GM18868 (cell line): ENCODE measurements at regions not wholly inside any gene's neighbourhood (a gene's known extent, or its start where the extent isn't known, plus 50 kb on each side); places are given as distances from the start of the nearest gene placed in this dataset.
"Not testable (repeated sequence)": the region's sequence is repeated elsewhere in the genome, so short reads cannot be mapped to it uniquely, and the experiment has no call there.

ENCODE experiments used
- ATAC-seq: cut with Tn5 transposase; IDR thresholded peaks from one replicate; pipeline ENCODE4 v1.9.1; 2021; ENCODE audit warnings: mild to moderate bottlenecking, moderate library complexity; ENCODE audit not compliant: unreplicated experiment

DNA sequence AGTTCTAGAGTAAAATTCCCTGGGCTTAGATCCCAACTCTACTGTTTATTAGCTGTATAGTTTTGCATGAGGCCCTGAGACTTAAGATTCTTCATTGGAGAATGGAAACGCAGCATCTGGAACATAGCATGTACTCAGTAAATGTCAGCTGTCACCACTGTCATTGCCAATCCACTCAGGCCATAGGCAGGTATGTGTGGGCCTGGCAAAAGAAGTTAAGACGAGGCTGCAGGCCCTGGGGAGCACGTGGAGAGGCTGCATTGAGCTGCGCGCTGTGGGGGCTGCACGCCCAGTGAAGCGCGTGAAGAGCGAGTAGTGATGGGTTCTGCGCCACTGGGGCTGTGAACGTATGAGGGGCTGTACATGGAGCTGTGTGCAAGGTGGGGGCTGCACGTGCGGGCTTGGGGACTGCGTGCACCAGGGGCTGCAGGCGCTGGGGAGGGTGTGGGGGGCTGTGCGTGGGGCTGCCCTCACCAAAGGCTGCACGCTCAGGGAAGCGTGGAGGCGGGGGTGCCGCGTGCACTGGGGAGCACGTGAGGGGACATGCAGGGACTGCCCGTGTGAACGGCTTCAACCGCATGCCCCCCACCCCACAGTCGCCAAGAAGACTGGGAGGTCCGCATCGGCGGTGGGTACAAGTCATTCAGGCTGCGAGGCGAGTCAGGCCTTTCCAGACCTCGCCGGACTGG is 85.5 kb downstream of the PRR15 start:
- no peak for ATAC-seq

DNA sequence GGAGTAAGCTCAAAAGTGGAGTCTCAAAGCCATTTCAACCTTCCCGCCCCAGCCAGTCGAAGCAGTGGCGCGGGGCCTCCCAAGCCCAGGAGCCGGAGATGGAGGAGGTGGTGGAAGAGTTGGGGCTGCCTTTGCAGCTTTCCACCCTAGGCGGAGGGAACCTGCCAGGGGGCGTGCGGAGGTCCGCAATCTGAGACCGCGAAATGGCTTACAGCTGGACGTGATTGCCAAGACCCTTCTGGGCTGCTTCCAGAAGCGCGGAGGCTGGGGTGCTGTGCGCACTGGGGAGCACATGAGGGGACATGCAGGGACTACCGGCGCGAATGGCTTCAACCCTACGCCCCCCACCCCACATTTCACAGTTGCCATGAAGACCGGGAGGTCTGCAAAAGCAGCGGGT is 86.2 kb downstream of the PRR15 start:
- ATAC-seq: no peak

DNA sequence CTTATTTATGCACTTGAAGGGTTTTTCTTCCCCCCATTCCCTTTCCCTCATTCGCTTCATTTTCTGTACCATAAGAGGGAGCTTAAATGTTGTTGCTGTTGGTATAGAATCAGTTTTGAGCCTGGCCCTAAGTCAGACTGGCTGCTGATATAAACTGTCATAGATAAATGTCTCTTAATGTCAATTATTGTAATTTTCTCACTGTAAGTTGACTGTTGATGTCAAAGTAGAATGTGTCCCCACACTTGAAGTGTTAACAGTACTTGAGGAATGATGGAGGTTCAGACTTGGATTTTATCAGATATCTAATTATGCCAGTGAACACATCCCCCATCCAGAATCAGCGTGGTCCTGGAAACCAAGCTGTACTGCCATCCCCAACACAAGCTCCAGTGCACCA is 87.8 kb downstream of the PRR15 start:
- no peak for ATAC-seq

DNA sequence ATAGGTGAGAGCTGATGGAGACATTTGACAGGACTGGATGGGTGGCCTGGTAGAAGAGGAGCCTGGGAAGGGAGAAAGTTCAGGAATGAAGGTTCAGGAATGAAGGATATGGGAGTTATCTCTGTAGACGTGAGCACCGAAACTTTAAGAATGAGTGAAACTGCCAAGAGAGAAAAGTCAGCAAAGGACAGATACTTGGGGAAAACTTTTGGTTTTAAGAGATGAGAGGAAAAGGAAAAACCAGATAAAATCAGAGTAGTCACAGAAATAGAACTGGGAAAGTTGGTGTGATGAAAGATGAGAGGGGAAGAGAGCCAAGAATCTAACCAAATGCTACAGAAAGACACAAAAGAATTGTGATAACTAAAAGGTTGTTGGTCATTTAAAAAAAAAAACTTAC is 88.9 kb downstream of the PRR15 start:
- ATAC-seq: no peak

DNA sequence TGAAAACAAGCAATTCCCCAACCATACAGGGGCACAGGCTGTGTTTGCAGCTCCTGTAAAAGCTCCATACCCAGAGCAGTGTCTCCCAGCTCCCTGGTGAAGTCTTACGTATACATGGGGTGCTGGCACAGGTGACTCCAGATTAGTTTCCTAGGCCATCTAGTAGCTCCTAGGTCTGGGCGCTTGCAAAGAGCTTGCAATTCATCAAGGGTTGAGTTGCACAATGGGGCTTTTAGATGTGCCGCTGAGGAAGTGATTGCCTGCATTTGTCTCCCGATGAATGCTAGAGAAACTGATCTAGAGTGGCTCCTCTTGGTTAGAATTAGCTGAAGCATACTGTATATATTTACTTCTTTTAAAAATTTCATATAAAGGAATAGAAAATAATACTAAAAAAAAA is 90.7 kb downstream of the PRR15 start:
- ATAC-seq: not testable (repeated sequence)

DNA sequence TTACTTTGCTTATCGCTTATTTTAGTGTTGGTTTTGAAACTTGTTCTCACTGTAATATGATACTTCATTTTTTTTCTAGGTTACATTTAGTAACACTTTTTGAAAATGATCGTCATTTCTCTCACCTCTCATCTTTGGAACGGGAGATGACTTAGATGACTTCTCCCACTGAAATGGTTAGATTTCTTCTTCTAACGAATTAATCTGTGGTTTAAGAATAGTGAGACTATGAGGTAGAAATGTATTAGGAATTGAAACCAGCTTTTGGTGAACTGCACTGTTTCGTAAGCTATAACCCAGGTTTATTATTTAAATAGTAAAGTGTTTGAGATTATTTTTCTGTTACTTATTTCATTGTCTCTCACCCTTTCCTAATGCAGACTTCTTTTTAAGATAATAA is 93.7 kb downstream of the PRR15 start:
- ATAC-seq: no peak

DNA sequence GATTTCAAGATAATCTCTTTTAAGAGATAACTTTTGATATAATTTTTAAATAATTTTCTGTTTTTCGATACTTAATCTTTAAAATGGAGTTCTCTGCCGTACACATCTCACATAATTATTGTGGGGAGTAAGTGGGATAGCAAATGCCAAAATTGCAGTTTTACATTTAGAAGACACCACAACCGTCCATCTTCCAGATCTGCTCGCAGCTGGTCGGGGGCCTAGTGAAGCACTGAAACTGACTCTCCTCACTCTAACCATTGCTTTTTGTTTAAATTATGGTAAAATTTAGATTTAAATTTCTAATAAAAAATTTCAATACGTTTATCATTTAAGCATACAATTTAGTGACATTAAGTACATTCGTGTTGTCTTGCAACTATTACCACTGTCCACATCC is 94.2 kb downstream of the PRR15 start:
- ATAC-seq: no peak

DNA sequence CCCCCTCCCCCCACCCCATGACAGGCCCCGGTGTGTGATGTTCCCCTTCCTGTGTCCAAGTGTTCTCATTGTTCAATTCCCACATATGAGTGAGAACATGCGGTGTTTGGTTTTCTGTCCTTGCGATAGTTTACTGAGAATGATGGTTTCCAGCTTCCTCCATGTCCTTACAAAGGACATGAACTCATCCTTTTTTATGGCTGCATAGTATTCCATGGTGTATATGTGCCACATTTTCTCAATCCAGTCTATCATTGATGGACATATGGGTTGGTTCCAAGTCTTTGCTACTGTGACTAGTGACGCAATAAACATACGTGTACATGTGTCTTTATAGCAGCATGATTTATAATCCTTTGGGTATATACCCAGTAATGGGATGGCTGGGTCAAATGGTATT is 95.6 kb downstream of the PRR15 start:
- ATAC-seq: not testable (repeated sequence)

DNA sequence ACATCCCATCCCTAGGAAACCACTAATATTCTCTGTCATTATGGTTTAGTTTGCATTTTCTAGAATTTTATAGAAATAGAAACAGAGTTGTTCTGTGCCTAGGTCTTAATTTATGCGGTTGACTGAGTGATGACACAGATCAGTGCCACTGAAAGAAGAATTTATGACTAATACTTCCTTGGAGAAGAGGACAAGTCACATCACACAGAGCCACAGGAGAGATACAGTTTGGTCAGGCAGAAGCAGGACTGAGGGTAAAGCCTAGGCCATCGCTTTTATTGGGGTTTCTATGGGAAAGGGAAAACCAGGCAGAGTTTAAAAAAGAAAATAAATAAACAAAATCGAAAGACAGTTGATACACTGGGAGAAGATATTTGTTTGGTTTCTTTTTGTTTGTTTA is 99.3 kb downstream of the PRR15 start:
- not testable (repeated sequence) for ATAC-seq

DNA sequence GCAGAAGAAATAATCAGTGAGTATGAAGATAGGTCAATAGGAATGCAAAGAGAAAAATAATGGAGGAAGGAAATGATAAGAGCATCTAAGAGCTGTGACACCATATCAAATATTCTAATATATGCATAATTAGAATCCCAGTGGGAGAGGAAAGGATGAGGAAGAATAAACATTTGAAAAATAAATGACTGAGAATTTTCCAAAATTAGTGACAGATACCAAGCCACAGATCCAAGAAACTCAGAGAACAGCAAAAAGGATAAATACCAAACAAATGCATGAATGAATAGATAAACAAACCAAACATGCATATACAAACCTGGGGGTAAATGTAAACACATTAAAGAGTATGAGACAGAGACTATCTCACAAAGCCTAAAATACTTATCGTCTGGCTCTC is 101.4 kb downstream of the PRR15 start:
- ATAC-seq: not testable (repeated sequence)

DNA sequence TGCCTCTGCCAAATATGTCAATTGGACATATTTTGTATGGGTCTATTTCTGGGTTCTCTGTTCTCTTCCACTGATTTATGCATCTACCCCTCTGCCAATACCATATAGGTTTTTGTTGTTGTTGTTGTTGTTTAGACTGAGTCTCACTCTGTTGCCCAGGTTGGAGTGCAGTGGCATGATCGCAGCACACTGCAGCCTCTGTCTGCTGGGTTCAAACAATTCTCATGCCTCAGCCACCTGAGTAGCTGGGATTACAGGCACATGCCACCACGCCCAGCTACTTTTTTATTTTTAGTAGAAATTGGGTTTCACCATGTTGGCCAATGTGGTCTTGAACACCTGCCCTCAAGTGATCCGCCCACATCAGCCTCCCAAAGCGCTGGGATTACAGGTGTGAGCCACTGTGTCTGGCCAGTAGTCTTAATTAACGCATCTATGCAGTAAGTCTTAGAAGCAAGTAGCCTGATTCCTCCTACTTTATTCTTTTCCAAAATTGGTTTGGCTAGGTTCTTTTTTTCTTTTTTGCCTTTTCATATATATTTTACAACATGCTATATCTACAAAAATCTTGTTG is 103.5 kb downstream of the PRR15 start:
- ATAC-seq: not testable (repeated sequence)

DNA sequence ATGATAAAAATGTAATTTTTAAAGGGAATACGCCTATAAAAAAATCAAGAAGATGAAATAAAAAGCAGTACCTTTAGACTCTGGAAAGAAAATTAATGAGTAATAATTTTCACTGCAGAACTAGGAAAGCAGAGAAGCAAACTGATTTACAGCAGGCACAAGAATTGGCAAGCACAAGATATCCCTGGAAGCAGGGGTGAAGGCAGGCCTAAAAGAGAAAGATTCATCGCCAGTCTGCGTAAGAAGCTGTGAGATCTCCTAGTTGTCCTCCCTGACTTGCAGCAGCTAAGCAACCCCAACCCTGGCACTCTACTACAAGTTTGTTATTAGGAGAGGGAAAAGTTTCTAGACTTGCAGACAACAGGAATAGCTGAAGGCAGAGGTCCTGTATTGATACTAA is 107.7 kb downstream of the PRR15 start:
- ATAC-seq: not testable (repeated sequence)

DNA sequence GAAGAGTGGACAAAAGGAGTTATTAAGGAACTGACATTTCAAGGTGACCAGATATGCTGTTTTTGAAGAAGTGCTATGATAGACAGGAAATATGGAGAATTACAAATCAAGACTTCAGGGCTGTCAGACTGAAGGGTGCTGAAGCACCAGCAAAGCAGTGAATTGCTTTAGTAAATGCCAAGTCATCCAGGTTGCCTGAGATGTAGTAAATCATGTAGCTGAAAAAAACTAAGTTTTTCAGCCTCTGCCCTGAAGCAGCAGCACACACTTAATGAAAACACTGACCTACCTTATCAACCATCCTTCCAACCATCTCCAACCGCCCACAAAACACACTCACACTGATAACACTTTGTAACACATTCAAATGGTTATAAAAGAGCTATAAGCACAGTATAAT is 110.0 kb downstream of the PRR15 start:
- ATAC-seq: not testable (repeated sequence)

DNA sequence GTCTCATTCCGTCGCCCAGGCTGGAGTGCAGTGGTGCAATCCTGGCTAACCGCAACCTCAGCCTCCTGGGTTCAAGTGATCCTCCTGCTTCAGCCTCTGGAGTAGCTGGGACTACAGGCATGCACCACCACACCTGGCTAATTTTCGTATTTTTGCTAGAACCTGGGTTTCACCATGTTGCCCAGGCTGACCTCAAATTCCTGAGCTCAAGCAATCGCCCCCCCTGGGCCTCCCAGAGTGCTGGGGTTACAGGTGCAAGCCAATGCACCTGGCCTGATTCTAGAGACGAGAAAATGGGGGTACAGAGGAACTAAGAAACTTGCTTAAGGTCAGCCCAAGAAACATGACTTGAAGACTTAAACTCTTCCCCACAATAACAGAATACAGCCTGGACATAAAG is 111.0 kb downstream of the PRR15 start:
- ATAC-seq: not testable (repeated sequence)

DNA sequence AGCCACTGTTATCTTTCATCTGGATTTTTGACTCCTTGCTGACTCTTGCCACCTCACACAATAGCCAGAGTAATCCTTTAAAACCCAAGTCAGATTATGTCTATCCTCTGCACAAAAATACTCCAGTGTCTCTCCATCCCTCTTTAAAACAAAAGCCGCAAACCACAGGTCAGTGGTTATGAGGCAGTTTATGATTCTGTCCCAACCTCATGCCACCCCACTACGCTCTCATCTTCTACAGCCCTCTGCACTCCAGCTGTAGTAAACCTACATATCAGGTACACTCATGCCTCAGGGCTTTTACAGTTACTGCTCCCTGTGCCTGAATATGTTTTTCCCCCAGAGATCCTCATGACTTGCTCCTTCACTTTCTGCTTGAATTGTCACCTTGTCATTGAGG is 113.6 kb downstream of the PRR15 start:
- ATAC-seq: not testable (repeated sequence)

DNA sequence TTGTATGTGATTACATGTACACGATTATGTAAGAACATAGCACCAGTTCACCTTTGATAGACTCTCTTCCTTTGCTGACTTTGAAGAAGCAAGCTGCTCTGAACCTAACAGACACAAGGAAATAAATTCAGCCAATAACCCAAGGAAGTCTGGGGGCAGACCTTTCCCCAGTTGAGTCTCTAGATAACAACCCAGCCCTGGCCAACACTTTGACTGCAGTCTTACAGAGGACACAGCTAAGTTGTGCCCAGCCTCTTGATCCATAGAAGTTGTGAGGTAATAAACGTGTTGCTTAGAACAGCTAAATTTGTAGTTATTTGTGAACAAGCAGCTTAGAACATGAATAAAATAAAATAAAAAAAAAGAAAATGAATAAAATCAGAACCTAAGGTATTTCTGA is 116.3 kb downstream of the PRR15 start:
- ATAC-seq: not testable (repeated sequence)

DNA sequence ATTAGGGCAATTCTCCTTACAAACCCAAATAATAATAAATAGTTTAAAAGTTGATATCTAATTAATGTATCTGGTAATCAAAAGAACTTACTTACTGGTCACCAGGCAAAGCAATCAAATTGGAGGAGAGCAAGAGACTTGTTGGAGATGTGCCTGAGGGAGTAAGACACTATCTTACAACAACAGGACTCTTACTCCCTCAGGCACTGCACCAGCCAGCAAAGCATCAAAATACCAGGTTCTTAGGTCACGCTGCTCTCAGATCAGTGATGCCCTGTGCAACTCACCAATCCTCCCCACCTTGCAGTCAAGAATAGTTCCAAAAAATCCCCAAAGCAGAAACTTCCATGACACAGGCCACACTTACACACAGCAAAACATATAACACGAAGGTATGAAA is 117.0 kb downstream of the PRR15 start:
- ATAC-seq: not testable (repeated sequence)

DNA sequence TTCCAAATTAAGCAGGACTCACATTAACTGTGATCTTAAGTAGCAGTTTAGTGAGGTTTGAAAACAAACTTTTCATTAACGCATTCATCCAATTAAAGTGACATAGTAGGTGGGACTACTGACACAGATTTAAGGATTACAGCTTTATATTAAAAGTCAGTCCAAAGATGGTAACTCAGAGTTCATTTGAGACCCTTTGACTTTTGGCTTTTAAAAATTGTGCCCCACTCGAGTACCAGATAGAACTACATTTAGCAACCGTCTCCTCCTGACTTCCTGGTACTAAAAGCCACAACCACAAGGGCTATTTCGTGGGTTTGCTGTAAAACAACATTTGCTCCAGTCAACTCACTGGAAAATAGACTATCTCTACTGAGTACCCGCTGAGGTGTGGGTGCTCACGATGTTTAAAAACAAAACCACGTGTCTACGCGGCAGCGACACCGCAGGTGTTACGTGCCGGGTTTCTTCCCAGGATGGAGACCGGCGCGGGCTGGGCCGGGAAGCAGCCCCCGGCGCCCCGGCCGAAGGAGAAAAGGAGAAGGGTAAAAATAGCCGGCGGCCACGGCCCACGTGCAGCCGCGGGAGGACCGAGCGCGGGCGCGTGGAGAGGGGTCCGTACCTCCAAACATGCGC is 120.6 kb downstream of the PRR15 start:
- ATAC-seq: peak; percentile 24

DNA sequence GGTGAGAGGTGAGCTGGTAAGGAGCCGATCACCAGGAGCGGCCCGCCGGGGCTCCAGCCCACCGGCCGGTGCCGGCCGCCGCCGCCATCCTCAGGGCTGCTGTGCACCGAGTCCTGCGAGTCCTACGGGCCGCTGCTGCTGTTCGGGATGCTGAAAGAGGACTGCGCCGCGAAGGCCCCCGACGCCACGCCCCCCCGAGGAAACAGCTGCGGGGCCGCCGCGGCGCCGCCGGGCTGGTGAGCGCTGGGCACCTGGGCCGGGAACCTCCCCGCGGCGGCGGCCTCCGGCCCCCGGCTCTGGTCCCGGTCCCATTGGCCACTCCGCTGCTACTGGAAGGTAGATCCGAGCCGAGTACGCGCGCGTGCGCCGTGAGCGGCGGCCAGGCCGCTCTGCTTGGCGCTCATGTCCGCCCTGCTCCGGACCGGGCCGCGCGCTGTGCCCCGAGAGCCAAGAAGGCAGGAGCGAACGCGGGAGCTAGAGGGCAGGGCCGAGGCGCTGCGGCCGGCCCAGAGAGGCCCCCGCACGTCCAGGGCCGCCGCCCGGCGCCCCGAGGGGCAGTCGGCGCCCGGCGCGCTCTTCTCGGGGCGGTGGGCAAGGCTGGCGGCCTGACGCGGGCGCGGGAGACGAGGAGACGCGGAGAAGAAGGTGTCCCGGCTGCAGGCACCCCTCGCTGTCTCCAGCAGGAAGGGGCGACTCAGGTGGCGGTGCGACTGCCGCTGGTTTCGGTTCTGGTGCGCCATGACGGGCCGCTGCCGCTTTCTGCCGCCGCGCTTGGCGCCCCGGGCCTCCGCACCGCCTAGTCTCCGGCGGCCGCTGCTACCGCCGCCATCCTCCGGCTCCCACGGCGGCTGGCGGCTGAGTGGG is 121.3 kb upstream of the WIPF3 start:
- peak; percentile 70 for ATAC-seq

DNA sequence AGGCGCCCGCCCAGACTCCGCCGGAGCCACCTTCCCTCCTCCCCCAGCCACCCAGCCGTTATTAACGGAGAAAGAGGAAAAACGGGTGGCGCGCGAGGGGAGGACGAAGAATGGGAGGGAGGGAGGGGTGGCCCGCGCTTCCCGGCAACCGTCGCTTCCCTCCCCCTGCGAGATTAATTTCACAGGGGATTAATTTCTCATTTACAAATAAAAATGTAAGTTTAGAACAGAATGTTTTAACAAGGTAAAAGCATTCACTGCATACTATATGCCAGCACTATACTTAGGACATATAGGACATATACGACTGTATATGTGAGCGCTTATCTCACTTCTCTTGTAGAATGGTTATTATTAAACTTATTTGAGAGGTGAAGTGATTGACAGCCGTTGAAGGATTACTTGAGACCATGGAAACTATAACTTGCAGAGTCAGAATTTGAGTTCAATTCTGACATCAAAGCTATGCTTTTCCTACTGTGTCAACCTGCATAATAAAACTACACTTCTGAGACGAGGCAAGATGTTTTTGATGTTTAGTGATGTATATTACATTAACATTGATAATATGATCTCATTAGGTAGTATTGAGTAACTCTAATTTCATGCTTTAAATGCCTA is 120.5 kb upstream of the WIPF3 start:
- peak; percentile 4 for ATAC-seq

DNA sequence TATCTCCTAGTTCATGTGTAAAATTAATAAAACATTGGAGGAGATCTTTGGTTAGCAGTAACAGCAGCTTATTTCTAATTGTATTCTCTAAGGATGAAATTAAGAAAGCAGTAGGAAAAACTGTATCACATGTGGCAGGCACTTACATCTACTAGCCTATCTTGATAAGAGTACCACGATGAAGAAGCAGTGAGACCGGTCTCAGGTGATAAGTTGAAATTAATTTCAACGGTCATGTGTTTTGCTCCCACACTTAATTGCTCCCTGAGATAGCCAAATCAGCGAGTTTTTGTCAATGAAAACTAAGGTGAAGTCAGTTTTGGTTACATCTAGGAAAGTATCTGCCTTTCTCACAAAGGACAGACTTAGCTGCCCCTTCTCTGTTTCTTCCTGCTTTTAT is 115.8 kb upstream of the WIPF3 start:
- not testable (repeated sequence) for ATAC-seq
